GM19455 (cell line): ENCODE measurements at regions not wholly inside any gene's neighbourhood (a gene's known extent, or its start where the extent isn't known, plus 50 kb on each side); places are given as distances from the start of the nearest gene placed in this dataset.
"Not testable (repeated sequence)": the region's sequence is repeated elsewhere in the genome, so short reads cannot be mapped to it uniquely, and the experiment has no call there.

Experiments
- ATAC-seq: cut with Tn5 transposase; IDR thresholded peaks from one replicate; pipeline ENCODE4 v1.9.1; 2021; ENCODE audit not compliant: unreplicated experiment

DNA sequence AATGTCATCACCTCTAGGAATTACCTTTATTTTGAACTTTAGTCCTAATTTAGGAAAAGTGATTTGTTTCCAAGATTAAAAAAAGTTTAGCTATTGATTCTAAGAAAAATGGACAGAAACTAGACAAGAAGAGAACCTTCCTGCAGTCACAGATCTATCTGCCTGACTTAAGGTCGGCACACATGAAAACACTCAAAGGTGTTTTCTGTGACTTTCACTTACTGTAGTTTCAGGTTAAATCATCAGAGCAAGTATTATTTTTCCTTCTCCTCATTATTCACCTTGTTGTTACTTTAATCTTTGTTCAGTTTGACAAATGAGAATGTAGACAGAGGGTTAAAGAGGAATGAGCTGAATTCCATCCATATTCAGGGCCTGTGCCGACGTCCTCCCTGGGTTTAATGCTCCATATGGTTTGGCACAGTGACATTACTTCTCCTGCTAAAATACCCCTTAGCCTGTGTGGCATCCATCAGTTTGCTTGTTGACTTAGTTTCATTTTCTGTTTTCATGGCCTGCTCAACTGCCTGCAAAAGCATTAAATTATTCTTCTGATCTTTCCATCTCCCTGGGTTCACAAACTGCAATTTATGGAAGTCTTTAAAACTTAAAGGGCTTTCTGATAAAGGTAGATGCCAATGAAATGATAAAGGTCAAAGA, 352.7 kb downstream of the NKX6-1 start:
- ATAC-seq, result no peak

DNA sequence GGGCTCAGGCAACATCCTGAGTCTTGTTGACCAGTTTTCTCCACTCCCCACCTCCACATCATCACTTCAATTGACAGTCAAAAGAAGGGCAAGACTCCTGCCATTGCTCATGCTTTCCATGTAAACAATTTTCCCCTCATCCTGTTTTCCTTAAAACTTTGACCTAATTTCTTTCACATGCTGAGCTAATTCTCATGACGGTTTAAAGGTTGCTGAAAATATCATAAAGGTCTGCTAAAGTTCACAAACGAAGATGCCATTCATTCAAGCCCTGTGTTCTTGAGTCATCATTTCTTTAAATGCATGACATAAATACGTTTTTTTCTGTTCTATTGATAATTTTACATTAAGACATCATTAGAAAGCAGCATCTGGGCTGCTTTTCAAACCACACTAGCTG, 353.9 kb downstream of the NKX6-1 start:
- ATAC-seq, result no peak

DNA sequence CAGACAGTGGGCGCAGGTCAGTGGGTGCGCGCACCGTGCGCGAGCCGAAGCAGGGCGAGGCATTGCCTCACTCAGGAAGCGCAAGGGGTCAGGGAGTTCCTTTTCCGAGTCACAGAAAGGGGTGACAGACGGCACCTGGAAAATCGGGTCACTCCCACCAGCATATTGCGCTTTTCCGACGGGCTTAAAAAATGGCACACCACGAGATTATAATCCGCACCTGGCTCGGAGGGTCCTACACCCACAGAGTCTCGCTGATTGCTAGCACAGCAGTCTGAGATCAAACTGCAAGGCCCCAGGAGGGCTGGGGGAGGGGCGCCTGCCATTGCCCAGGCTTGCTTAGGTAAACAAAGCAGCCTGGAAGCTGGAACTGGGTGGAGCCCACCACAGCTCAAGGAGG, 372.2 kb downstream of the NKX6-1 start:
- not testable (repeated sequence) for ATAC-seq

DNA sequence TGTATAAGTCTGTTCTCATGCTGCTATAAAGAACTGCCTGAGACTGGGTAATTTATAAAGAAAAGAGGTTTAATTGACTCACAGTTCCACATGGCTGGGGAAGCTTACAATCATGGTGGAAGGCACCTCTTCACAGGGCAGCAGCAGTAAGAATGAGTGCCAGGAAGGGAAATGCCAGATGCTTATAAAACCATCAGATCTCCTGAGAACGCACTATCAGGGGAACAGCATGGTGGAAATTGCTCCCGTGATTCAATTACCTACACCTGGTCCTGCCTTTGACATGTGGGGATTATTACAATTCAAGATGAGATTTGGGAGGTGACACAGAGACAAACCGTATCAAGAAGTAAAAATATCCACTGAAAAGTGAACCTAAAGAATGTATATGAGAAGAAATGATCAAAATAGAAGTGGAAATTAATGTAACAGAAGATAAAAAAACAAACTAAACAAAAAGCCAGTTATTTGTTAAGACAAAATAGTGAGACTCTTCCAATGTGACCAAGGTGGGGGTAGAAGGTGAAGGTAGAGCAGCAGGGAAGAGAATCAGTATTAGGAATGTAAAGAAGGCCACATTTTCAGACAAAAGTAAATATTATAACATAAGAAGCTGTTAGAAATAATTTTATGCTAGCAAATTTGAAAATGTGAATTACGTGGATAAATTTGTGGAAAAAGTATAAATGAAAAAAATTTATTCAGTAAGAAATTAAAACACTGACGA, 372.9 kb downstream of the NKX6-1 start:
- ATAC-seq, result no peak

DNA sequence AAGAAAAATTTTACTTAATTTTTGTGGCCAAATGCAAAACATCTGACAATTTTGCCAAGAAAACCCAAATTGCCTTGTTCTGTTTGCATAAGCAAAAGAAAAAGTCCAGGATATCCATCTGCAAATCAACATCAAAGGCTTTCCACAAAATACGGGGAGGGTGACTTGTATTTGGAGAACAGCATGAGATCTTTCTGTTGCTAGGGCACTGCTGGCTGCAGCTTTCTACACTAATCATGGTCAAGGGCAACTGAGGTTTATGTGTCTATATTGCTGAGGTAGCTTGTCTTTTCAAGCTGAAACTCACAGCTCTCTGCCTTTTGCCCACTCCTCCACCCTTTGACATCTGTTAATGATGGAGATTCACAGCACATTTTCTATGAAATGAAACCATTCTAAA, 389.1 kb downstream of the NKX6-1 start:
- ATAC-seq, result no peak

DNA sequence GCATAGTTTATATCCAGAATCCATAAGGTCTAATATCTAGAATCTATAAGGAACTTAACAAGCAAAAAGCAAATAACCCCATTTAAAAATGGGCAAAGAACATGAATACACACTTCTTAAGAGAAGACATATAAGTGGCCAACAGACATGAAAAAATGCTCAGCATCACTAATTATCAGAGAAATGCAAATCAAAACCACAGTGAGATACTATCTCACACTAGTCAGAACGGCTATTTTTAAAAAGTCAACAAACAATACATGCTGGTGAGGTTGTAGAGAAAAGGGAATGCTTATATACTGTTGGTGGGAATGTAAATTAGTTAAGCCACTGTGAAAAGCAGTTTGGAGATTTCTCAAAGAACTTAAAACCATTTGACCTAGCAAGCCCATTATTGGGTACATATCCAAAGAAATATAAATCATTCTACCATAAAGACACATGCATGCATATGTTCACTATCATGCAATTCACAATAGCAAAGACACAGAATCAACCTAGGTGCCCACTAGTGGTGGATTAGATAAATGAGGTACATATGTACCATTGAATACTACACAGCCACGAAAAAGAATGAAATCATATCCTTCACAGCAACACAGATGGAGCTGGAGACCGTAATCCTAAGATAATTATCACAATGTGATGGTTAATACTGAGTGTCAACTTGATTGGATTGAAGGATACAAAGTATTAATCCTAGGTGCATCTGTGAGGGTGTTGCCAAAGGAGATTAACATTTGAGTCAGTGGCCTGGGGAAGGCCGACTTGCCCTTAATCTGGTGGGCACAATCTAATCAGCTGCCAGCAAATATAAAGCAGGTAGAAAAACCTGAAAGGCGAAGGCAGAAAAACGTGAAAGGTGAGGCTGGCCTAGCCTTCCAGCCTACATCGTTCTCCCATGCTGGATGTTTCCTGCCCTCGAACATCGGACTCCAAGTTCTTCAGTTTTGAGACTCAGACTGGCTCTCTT, 397.2 kb downstream of the NKX6-1 start:
- ATAC-seq, result not testable (repeated sequence)

DNA sequence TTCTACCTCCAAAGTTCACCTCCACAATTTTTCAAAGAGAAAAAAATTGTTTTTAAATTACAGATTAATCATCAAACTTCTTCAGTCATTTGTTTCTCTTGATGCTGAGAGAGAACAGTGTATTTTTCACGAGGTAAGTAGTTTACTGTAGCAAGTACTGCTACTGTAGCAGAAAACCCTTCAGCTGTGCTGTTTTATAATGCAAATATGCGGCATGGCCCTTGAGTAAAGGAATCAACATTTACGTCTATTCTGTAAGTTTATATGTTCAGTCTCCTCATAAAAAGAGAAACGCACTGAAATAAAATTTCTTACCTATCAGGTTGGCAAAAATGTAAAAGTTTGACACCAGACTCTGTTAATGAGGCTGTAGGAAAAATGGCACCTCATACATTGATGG, 399.0 kb downstream of the NKX6-1 start:
- ATAC-seq, result no peak

DNA sequence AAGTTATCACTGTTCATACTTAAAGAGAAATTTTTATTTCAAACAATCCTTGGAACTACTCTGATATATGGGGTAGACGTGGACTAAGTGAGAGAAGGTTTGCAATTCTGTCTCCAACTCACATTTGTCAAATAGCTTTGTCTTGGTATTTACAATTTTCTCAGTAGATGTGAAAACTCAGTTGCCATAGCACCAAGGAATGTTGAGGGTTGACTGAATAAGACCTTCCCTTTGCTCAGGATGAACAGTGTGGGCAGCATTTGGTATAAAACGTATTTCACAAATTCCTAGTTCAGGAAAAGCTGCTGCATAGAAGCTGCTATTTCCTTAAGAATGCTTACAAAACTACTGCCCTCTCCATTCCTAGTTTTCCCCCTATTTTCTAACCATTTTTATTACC, 399.5 kb downstream of the NKX6-1 start:
- ATAC-seq, result no peak

DNA sequence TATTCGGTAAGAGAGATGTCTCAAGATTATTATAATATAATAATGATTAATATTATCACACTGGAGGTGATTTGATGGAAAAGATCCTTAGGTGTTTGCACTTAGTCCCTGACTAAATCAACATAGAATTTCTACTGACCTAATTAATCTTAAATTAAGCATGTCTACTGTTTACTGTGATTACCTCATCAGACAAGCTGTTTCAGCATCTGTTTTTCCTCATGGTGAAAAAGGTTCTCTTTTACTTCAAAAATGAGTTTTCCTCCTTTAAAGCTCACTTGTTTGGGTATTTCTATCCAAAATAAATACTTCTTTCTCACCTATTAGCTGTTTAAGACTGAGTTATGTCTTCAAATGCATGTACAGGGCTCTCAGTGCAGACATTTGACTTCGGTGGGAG, 407.8 kb downstream of the NKX6-1 start:
- no peak for ATAC-seq

DNA sequence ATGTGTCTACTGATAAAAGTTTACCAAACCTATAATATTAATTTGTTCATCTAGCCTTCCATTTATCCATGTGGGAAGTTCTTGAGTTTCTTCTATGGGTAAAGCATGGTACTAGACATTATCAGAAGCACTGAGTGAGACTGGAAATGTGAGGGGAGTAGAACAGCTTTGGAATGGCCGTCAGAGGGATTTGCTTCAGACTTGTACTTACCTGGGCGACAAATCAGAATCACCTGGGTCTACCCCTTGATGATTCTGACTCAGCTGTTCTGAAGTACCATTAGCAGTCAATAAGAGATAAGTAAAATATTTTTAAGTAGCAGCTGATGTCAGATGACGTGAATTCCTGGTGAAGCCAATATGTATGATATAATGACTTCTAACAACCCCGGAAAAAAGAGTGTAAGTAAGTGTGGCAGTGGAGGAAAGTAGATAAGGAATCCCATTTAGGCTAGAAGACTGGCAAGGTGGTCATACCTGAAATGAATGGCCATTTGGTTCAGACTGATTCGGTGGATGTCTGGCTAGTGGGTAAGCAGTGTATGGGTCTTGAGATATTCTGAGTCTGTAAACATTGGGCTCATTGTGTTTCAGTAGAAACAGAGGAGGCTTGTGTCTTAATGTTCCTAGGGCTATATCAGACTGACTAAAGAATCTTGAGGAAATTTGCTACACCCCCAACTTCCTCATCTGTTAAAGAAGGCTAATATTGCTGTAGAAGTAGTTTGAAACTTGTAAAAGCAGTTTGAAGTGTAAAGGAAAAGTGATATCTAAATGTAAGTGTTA, 409.2 kb downstream of the NKX6-1 start:
- no peak for ATAC-seq

DNA sequence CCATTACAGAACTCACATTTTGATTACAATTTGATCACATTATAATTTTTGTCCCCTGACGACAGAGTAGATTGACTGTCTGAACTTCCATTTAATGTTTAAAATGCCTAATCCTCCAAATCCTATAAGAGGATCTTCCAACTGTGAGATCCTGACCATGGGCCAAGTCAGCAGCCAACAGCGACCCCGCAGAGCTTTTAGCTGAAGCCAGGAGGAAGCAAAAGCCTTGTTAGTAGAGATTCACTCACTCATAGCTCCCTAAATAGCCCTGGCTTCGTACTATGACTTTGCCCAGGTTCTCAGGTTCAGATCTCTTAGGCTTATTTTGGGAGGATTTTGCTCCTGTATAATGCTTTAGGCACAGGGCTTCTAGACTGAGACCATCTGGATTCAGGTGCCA, 413.1 kb downstream of the NKX6-1 start:
- no peak for ATAC-seq

DNA sequence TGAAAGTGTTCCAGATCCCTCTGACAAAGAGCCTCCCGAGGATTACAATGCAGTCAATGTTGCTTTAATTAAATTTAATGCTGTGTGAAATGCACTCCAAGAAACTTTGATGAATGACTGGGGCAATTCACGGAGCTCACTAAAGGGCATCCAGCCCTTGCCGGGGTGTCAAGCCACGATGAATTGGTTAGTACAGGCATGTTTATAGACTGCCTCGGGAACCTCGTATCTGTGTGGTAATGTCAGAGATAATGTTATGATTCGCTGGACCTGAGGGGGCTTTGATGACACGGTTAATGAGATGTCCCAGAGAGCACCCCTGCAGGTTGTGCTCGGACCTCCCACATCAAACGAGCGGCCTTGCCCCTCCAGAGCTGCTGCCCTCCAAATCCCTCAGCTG, 428.8 kb downstream of the NKX6-1 start:
- ATAC-seq, result no peak

DNA sequence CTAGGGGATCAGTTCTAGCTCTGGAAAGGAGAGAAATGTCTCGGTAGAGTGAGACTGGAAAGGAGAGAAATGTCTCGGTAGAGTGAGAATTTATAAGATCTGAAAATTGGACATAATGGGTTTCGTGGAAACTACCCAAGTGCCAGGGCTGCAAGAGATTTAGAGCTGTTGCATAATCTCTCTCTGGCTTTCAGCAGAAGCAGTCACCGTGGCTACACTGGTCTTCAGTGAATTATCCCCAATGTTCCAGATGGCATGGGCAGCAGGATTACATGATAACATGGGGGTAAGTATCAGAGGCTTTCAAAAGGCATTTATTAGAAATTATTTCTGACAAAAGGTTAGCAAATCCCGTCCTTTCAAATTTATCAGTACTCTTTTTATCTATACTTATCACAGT, 435.5 kb downstream of the NKX6-1 start:
- no peak for ATAC-seq

DNA sequence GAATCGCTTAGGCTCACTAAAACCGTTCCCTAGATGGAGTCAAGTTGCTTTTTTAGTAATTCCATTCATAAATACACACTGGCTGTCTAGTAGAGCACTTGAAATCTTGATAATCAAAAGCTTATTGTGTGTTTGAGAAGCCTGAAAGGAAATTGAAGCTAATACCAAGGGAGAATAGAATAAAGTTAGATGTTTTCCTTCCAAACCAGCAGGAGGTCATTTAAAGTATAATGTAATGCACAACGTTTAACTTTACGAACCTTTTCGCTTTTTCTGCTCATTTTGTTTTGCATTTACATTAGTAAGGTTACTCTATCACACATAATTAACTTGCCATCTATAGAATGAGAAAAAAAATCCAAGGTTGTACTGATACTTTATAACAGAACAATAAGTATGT, 440.9 kb downstream of the NKX6-1 start:
- no peak for ATAC-seq

DNA sequence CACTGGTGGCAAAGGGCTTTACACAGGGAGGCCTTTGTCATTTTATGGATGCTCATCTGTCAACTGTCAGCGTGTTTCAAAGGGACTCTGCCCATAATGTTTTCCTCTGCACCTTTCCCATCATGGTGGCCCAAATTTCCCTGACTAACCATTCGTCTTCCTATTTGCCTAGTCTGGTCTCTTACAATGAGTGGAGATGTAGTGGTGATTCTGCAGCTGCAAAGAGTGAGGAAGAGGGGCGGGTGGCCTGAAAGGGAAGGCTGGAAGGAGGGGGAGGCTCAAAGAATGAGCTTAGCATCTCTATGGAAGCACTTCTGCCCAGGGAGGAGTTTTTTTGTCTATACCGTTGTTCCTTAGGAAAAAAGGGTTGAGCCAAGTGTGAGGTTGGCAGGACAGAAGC, 447.5 kb downstream of the NKX6-1 start:
- no peak for ATAC-seq

DNA sequence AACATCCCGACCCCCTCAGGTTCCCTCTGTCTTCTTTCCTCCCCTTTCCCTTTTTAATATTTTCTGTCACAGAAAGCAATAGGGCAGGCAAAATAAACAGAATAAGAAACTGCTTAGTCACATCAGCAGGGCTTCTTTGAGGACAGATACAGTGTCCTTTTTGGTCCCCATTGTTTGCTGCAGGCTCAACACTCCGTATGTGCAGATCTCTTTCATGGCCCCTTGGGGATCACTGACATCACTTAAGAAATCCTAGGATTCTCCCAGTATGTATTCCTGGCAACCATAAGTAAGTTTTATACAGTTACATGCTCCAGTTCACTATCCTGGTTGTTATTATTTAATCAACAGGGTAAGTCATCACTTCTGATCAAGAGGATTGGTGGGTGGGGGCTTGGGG, 448.0 kb downstream of the NKX6-1 start:
- no peak for ATAC-seq

DNA sequence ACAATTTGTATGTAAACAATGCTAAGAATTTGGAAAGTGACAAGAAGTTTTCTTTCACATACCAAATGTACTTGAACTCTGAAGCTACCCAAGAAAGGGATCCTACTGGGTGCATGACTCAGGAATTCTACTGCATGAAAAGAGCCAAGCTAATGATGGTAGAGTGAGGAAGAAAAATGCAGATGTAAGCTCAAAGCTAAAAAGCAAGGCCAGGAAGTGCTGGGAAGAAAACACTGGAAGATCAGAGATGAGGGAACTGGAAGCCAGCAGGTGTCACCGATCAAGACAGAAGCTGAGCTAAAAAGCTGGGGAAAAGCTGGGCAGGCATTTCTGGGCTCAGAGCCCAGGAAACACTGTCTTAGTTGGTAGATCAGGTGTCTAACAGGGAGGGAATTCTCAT, 449.1 kb downstream of the NKX6-1 start:
- ATAC-seq, result no peak

DNA sequence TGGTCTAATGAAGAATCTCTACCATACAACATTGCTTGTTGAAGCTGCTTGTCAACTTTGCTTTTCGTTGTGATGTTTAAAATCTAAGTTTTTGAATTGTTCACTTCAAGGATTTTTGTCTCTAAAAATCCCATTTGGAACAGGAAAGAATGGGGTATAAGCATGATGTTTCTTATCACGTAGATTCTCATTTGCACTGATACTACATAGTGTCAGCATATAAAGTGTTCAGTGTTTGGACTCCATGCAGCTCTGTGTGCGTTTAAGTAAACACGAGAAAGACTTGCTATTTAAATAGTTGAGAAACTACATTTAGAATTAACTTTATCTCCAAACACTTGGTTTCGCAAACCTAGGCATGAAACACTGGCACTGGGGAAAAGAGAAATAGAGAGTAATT, 452.5 kb downstream of the NKX6-1 start:
- ATAC-seq, result no peak

DNA sequence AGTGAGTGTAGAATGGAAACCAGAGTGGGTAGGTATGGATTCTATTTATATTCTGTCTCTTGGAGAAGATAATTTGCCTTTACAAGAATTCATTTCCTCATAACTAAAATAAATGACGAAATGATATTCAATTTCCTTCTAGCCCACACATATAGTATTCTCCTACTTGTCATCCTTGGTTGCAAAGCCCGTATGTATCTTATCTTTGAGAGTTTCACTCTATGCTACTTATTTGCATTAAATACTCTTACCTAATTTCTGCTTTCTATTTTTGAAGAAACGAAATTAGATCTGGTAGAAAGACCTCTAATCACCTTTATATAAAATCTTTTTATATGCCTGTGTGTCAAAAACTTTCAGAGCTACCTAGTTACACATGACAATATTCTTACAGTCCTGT, 457.7 kb downstream of the NKX6-1 start:
- no peak for ATAC-seq

DNA sequence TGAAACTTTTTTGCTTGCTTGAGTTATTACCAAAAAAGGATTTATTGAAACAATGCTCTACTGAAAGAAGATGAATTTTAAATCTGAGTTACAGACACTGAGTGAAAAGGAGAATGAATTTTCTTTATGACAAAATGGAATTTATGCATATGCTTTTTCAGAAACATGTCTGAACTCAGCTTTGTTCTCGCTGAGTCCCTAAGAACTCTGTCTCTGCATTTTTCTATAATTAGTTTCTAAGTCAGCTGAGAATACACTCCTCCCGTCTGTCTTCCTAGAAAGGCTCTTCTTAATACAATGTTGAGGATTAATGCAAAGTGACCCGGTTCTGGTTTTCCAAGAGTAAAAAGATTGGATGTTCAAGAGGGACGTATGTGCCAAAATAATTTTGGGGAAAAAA, 463.5 kb downstream of the NKX6-1 start:
- no peak for ATAC-seq

DNA sequence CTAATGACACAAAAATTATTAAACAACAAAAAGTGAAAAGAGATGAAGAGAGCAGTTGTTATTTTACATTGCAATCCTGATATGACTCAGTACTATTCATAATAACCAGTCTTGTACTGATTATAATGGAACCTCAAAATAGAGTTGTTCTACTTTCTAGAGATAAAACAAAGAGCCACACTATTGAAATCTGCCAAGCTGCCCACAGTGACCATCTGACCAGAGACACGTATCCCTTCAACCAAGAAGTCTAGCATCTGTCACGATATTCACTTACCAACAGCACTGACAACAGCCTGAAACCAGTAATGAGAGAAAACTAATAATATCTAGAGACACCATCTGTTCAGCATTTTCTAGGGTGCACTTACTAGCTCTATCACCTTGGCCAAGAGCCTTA, 466.7 kb downstream of the NKX6-1 start:
- ATAC-seq, result peak; percentile 79
